ENCODE measurements at regions not wholly inside any gene's neighbourhood (a gene's known extent, or its start where the extent isn't known, plus 50 kb on each side); places are given as distances from the start of the nearest gene placed in this dataset.

DNA sequence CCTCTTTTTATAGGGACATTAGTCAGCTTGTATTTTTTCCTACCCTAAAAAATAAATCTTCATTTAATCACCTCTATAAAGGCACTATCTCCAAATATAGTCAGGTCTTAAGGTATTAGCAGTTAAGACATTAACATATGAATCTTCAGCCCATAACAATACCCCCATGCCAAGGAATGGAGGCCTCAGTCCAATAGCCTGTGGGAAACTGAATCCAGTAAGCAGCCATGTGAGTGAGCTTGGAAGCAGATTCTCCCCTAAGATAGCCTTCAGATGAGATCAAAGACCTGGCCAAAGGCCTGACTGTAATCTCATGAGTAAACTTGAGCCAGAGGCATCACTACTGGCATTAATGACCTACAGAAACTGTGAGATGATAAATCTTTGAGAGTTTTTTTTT, 232.1 kb upstream of the SYT10 start:
- TF ChIP-seq CTCF (IDR thresholded peaks at IDR 0.05), result no peak
- TF ChIP-seq POLR2A (IDR thresholded peaks at IDR 0.05), result no peak

Measured in heart left ventricle (tissue), 13 donors.